ENCODE measurements at regions not wholly inside any gene's neighbourhood (a gene's known extent, or its start where the extent isn't known, plus 50 kb on each side); places are given as distances from the start of the nearest gene placed in this dataset.

DNA sequence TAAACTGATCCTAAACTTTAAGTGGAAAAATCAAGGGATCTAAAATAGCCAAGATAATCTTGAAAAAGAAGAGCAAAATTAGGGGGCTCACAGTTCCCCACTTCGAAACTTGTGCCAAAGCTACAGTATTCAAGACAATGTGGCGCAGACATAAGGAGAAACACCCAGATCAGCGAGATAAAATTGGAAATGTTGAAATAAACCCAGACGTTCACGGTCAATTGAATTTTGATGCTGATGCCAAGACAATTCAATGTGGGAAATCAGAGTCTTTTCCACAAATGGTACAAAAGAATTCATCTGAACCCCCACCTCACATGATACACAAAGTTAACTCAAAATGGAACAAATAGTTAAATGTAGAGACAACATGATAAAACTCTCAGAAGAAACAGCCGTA lies 601.6 kb downstream of the BRD1 start:
- DNase-seq (ENCODE audit: low read depth in 1 of 2, low spot score in 1 of 2): no peak
- TF ChIP-seq GABPA (IDR thresholded peaks at IDR 0.05; ENCODE audit: low read depth): no peak
- TF ChIP-seq POLR2AphosphoS5 (IDR thresholded peaks at IDR 0.05; ENCODE audit: low read depth): no peak
- no peak for TF ChIP-seq SPI1 (IDR thresholded peaks at IDR 0.05; ENCODE audit: borderline replicate concordance, low read depth)
- TF ChIP-seq, protein P1, sequence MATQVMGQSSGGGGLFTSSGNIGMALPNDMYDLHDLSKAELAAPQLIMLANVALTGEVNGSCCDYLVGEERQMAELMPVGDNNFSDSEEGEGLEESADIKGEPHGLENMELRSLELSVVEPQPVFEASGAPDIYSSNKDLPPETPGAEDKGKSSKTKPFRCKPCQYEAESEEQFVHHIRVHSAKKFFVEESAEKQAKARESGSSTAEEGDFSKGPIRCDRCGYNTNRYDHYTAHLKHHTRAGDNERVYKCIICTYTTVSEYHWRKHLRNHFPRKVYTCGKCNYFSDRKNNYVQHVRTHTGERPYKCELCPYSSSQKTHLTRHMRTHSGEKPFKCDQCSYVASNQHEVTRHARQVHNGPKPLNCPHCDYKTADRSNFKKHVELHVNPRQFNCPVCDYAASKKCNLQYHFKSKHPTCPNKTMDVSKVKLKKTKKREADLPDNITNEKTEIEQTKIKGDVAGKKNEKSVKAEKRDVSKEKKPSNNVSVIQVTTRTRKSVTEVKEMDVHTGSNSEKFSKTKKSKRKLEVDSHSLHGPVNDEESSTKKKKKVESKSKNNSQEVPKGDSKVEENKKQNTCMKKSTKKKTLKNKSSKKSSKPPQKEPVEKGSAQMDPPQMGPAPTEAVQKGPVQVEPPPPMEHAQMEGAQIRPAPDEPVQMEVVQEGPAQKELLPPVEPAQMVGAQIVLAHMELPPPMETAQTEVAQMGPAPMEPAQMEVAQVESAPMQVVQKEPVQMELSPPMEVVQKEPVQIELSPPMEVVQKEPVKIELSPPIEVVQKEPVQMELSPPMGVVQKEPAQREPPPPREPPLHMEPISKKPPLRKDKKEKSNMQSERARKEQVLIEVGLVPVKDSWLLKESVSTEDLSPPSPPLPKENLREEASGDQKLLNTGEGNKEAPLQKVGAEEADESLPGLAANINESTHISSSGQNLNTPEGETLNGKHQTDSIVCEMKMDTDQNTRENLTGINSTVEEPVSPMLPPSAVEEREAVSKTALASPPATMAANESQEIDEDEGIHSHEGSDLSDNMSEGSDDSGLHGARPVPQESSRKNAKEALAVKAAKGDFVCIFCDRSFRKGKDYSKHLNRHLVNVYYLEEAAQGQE (IDR thresholded peaks at IDR 0.05; ENCODE audit: insufficient replicate concordance, low read depth): no peak
- TF ChIP-seq, protein P2, sequence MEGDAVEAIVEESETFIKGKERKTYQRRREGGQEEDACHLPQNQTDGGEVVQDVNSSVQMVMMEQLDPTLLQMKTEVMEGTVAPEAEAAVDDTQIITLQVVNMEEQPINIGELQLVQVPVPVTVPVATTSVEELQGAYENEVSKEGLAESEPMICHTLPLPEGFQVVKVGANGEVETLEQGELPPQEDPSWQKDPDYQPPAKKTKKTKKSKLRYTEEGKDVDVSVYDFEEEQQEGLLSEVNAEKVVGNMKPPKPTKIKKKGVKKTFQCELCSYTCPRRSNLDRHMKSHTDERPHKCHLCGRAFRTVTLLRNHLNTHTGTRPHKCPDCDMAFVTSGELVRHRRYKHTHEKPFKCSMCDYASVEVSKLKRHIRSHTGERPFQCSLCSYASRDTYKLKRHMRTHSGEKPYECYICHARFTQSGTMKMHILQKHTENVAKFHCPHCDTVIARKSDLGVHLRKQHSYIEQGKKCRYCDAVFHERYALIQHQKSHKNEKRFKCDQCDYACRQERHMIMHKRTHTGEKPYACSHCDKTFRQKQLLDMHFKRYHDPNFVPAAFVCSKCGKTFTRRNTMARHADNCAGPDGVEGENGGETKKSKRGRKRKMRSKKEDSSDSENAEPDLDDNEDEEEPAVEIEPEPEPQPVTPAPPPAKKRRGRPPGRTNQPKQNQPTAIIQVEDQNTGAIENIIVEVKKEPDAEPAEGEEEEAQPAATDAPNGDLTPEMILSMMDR (IDR thresholded peaks at IDR 0.05; ENCODE audit: insufficient read depth, low read length): no peak
- H3K27me3 ChIP-seq (ENCODE audit: insufficient read depth, poor library complexity, severe bottlenecking): no peaks in the 10 kb centered on the region
- no peak overlapping the region for H3K27ac ChIP-seq (replicated peaks)
- H3K4me3 ChIP-seq (replicated peaks; ENCODE audit: insufficient read depth, low read length): no peak overlapping the region

DNA sequence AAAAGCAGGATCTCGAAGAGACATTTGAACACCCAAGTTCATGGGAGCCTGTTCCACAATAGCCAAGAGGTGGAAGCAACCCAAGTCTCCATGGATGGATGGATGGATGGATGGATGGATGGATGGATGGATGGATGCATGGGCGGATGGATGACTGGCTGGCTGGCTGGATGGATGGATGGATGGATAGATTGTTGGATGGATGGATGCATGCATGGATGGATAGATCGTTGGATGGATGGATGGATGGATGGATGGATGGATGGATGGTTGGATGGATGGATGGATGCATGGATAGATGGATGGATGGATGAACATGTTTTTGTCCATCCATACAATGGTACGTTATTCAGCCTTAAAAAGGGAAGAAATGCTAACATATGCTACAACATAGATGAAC lies 603.4 kb downstream of the BRD1 start:
- TF ChIP-seq, protein P1 (IDR thresholded peaks at IDR 0.05; ENCODE audit: insufficient replicate concordance, low read depth): no peak
- TF ChIP-seq SPI1 (IDR thresholded peaks at IDR 0.05; ENCODE audit: borderline replicate concordance, low read depth) (no peak), POLR2AphosphoS5 (IDR thresholded peaks at IDR 0.05; ENCODE audit: low read depth) (no peak), GABPA (IDR thresholded peaks at IDR 0.05; ENCODE audit: low read depth) (no peak)
- TF ChIP-seq, protein P2 (IDR thresholded peaks at IDR 0.05; ENCODE audit: insufficient read depth, low read length): no peak
- Histone ChIP-seq H3K4me3 (replicated peaks; ENCODE audit: insufficient read depth, low read length) (no peak overlapping the region), H3K27ac (replicated peaks) (no peak overlapping the region), H3K27me3 (ENCODE audit: insufficient read depth, poor library complexity, severe bottlenecking) (no peaks in the 10 kb centered on the region)
- no peak for DNase-seq (ENCODE audit: low read depth in 1 of 2, low spot score in 1 of 2)

DNA sequence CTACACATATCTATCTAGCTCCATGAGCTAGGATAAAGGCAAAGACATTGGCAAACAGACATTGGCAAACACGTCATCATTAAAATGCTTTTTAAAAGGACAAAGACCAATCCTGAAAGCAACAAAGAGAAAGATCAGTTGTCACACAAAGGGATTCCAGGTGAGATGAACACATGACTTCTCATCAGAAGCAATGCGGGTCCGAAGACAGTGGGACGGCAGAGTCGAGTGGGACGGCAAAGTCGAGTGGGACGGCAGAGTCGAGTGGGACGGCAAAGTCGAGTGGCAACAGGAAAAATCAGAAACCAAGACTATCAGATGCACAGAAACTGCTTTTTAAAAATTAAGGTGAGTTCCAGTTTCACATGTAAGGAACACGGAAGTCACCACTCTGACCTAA lies 609.5 kb downstream of the BRD1 start:
- Histone ChIP-seq H3K27ac (replicated peaks) (no peak overlapping the region), H3K4me3 (replicated peaks; ENCODE audit: insufficient read depth, low read length) (no peak overlapping the region), H3K27me3 (ENCODE audit: insufficient read depth, poor library complexity, severe bottlenecking) (no peaks in the 10 kb centered on the region)
- TF ChIP-seq SPI1 (IDR thresholded peaks at IDR 0.05; ENCODE audit: borderline replicate concordance, low read depth): no peak
- TF ChIP-seq POLR2AphosphoS5 (IDR thresholded peaks at IDR 0.05; ENCODE audit: low read depth): no peak
- TF ChIP-seq, protein P1 (IDR thresholded peaks at IDR 0.05; ENCODE audit: insufficient replicate concordance, low read depth): no peak
- TF ChIP-seq, protein P2 (IDR thresholded peaks at IDR 0.05; ENCODE audit: insufficient read depth, low read length): no peak
- no peak for TF ChIP-seq GABPA (IDR thresholded peaks at IDR 0.05; ENCODE audit: low read depth)
- no peak for DNase-seq (ENCODE audit: low read depth in 1 of 2, low spot score in 1 of 2)

Data from HL-60 (cell line).